GM20000 (cell line): ENCODE measurements at regions not wholly inside any gene's neighbourhood (a gene's known extent, or its start where the extent isn't known, plus 50 kb on each side); places are given as distances from the start of the nearest gene placed in this dataset.

Experiments used
- DNase-seq: peaks from one replicate; pipeline ENCODE4 v3.0.0; 2012; ENCODE audit warnings: low spot score
- TF ChIP-seq, protein P1 (sequence below): IDR thresholded peaks from 2 replicates; pipeline ENCODE4 v1.5.1; 2012; ENCODE audit warnings: mild to moderate bottlenecking, control low read depth; ENCODE audit errors: extremely low read depth, missing control alignments

DNA sequence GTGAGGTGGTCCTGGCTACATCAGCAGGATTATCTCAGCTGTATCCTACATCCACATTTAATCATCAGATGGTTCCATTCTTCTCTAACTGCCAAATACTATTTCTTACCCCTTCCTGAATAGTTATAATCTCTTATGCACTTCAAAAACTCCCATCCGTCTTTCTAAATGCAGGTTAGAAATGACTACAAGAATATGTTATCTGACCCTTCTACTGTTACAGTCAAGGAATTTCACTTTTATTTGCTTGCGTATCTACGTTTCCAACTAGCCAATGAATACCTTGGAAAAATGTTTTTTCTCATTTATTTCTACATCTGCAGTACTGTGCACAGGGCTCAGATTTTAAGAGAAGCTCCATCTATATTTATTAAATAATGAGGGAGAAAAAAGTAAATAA, 709.9 kb downstream of the KCNT2 start:
- no peak for DNase-seq

DNA sequence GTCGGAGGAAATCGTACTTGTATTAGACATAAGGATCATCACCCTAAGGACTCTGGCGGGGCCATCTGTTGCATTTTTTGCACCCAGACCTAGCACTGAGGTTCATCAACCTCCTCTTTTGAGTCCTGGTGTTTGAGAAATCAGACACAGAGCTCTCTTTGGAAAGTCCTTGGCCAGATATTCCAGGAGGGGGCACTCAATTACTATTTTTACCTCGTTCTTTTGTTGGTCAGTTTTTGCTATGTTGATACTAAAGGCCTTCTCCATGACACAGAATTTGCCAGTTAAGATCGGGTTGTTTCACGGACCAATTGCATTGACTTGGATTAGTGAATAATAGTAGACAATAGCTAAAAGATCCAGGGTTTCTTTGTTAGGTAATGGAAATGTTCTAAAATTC, 711.2 kb downstream of the KCNT2 start:
- no peak for DNase-seq
- TF ChIP-seq, protein P1, sequence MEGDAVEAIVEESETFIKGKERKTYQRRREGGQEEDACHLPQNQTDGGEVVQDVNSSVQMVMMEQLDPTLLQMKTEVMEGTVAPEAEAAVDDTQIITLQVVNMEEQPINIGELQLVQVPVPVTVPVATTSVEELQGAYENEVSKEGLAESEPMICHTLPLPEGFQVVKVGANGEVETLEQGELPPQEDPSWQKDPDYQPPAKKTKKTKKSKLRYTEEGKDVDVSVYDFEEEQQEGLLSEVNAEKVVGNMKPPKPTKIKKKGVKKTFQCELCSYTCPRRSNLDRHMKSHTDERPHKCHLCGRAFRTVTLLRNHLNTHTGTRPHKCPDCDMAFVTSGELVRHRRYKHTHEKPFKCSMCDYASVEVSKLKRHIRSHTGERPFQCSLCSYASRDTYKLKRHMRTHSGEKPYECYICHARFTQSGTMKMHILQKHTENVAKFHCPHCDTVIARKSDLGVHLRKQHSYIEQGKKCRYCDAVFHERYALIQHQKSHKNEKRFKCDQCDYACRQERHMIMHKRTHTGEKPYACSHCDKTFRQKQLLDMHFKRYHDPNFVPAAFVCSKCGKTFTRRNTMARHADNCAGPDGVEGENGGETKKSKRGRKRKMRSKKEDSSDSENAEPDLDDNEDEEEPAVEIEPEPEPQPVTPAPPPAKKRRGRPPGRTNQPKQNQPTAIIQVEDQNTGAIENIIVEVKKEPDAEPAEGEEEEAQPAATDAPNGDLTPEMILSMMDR: no peak

More for the DNA sequence above, 709.9 kb downstream of the KCNT2 start:
- TF ChIP-seq, protein P1: no peak

DNA sequence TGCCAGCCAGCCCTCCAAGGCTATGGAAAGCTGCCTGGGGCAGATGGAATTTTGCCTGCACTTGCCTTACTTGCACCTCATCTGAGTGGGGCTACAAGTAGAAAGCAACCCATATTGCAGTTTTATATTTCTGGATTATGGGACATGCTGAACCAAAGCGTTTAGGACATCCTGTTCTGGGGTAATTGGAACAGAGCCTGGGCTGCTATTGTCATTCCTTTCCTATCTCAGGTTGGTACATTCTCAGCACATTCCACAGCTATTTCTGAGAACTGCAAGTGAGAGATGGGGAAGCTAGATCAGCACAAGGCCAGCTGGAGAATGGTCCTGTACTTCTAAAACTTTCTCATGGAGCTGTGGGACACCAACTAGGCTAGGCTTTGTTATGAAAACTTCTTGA, 713.8 kb downstream of the KCNT2 start:
- no peak for DNase-seq
- TF ChIP-seq, protein P1: no peak

DNA sequence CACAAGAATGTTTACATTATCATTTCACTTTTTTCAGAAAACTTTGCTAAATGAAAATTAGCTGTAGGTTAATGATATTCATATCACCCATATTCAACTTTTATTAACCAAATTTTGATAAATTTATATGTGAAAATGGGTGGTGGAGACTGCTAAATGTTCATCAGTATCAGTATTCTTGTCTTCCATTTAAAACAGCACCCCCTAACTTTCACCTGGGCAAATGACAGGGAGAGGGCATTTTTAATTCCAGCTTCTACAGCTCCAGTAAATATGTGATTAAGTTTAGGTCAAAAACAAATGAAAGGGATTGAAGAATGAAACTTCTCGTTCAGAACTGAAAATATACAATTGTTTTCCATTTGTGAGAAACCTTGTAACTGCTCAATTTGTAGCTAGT, 722.2 kb downstream of the KCNT2 start:
- DNase-seq: no peak
- TF ChIP-seq, protein P1: no peak

DNA sequence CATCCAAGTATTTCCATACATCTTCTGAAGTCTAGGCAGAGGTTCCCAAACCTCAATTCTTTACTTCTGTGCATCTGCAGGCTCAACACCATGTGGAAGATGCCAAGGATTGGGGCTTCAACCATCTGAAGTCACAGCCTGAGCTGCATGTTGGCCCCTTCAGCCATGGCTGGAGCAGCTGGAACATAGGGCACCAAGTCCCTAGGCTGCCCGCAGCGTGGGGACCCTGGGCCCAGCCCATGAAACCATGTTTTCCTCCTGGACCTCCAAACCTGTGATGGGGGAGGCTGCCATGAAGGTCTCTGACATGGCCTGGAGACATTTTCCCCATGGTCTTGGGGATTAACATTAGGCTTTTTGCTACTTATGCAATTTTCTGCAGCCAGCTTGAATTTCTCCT, 729.8 kb downstream of the KCNT2 start:
- no peak for DNase-seq
- TF ChIP-seq, protein P1: no peak

DNA sequence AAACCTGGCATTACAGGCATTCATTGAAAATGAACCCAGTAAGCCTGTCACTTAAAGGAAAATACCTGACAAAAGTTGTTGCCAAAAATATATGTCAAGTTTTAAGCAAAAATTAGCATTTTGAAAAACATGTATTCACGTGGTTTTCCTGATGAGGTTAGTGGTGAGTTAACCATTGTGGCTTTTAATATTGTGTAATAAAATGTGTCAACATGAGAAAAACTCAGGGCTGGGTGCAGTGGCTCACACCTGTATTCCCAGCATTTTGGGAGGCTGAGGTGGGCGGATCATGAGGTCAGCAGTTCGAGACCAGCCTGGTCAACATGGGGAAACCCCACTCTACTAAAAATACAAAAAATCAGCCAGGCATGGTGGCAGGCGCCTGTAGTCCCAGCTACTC, 731.4 kb downstream of the KCNT2 start:
- no peak for DNase-seq
- TF ChIP-seq, protein P1: no peak

DNA sequence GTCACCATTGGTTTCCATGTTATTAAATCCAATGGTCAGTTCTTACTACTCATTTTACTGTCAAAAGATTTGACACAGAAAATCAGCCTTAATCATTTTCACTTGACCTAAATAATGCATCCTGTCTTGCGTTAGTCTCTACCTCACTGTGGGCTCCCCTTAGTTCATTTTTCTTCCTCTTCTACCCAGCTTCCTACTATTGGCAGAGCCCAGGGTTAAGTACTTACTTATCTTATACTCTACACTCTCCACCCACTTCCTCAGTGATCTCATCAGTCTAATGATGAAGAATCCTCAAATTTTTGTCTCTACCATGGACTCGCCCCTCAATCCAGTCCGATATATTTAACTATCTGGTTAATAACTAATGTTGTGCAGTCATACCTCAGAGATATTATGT, 735.9 kb downstream of the KCNT2 start:
- TF ChIP-seq, protein P1: no peak
- DNase-seq: no peak
